ENCODE measurements at regions not wholly inside any gene's neighbourhood (a gene's known extent, or its start where the extent isn't known, plus 50 kb on each side); places are given as distances from the start of the nearest gene placed in this dataset.

GRCh38 chr13:109568339-109568818 lies 218.0 kb downstream of the IRS2 start:
- DNase-seq (ENCODE audit: low spot score) = no peak
- intact Hi-C loops (cut with DNase I) = no loop called here

GRCh38 chr13:109567315-109567714 lies 219.1 kb downstream of the IRS2 start:
- intact Hi-C loops (cut with DNase I) = no loop called here
- DNase-seq (ENCODE audit: low spot score) = no peak

GRCh38 chr13:109565877-109566276 lies 220.5 kb downstream of the IRS2 start:
- intact Hi-C loops (cut with DNase I) = no loop called here
- DNase-seq (ENCODE audit: low spot score) = no peak

GRCh38 chr13:109548374-109548773 lies 238.0 kb downstream of the IRS2 start:
- intact Hi-C loops (cut with DNase I) = no loop called here
- no peak for DNase-seq (ENCODE audit: low spot score)

GRCh38 chr13:109547942-109548341 lies 238.4 kb downstream of the IRS2 start:
- intact Hi-C loops (cut with DNase I) = no loop called here
- DNase-seq (ENCODE audit: low spot score) = no peak

GRCh38 chr13:109545931-109546330 lies 240.5 kb downstream of the IRS2 start:
- no peak for DNase-seq (ENCODE audit: low spot score)

GRCh38 chr13:109541081-109541480 lies 245.3 kb downstream of the IRS2 start:
- intact Hi-C loops (cut with DNase I) = no loop called here
- DNase-seq (ENCODE audit: low spot score) = no peak

More at GRCh38 chr13:109545931-109546330, 240.5 kb downstream of the IRS2 start:
- intact Hi-C loops (cut with DNase I) = loop anchor here in 1 of 2 donors (2.0 kb wide), 1 partner anchor 67 kb away; no protein-coding TSS in a partner anchor

- intact Hi-C loops (cut with DNase I) = no loop called here
- no peak for DNase-seq (ENCODE audit: low spot score)
Measured at GRCh38 chr13:109537584-109537983, 248.8 kb downstream of the IRS2 start.

- no peak for DNase-seq (ENCODE audit: low spot score)
- intact Hi-C loops (cut with DNase I) = no loop called here
Measured at GRCh38 chr13:109533350-109533749, 253.0 kb downstream of the IRS2 start.

- intact Hi-C loops (cut with DNase I) = no loop called here
- no peak for DNase-seq (ENCODE audit: low spot score)
Measured at GRCh38 chr13:109529964-109530363, 256.4 kb downstream of the IRS2 start.

GRCh38 chr13:109521719-109522118 lies 264.7 kb downstream of the IRS2 start:
- DNase-seq (ENCODE audit: low spot score) = no peak
- intact Hi-C loops (cut with DNase I) = loop anchor here in 1 of 2 donors (5.0 kb wide), 1 partner anchor 871 kb away; no protein-coding TSS in a partner anchor

- intact Hi-C loops (cut with DNase I) = no loop called here
- no peak for DNase-seq (ENCODE audit: low spot score)
Measured at GRCh38 chr13:109517517-109517916, 268.9 kb downstream of the IRS2 start.

- DNase-seq (ENCODE audit: low spot score) = no peak
- intact Hi-C loops (cut with DNase I) = no loop called here
Measured at GRCh38 chr13:109516186-109516585, 270.2 kb downstream of the IRS2 start.

- intact Hi-C loops (cut with DNase I) = no loop called here
- no peak for DNase-seq (ENCODE audit: low spot score)
Measured at GRCh38 chr13:109510013-109510412, 276.4 kb downstream of the IRS2 start.

- intact Hi-C loops (cut with DNase I) = no loop called here
Measured at GRCh38 chr13:109509154-109509900, 277.1 kb downstream of the IRS2 start.

GRCh38 chr13:109500146-109500773 lies 286.1 kb downstream of the IRS2 start:
- intact Hi-C loops (cut with DNase I) = loop anchor here in 1 of 2 donors (5.0 kb wide), 1 partner anchor 72 kb away; no protein-coding TSS in a partner anchor
- no peak for DNase-seq (ENCODE audit: low spot score)

More at GRCh38 chr13:109509154-109509900, 277.1 kb downstream of the IRS2 start:
- no peak for DNase-seq (ENCODE audit: low spot score)

- intact Hi-C loops (cut with DNase I) = no loop called here
- no peak for DNase-seq (ENCODE audit: low spot score)
Measured at GRCh38 chr13:109497917-109498316, 288.5 kb downstream of the IRS2 start.

GRCh38 chr13:109496216-109496615 lies 290.2 kb downstream of the IRS2 start:
- intact Hi-C loops (cut with DNase I) = no loop called here
- DNase-seq (ENCODE audit: low spot score) = no peak

- intact Hi-C loops (cut with DNase I) = no loop called here
- DNase-seq (ENCODE audit: low spot score) = no peak
Measured at GRCh38 chr13:109494925-109495369, 291.4 kb downstream of the IRS2 start.

- intact Hi-C loops (cut with DNase I) = no loop called here
- DNase-seq (ENCODE audit: low spot score) = no peak
Measured at GRCh38 chr13:109485136-109485794, 301.1 kb downstream of the IRS2 start.
